Small intestine (tissue), 7 donors: ENCODE measurements at regions not wholly inside any gene's neighbourhood (a gene's known extent, or its start where the extent isn't known, plus 50 kb on each side); places are given as distances from the start of the nearest gene placed in this dataset.
A peak's percentile ranks its signal among the peaks of the same experiment; 100 is the strongest.

Source experiments
- DNase-seq, 2 donors: peaks; one replicate each; pipeline versions ENCODE4 v3.0.0 to v3.0.0-alpha.2; 2013
- FAIRE-seq: peaks from 2 replicates; lab custom pipeline; 2012; peaks lifted over from hg19 to GRCh38; lab: Jason Lieb, UNC
- H3K27ac ChIP-seq, 3 donors: one replicate each; pipeline ENCODE4 v1.5.1; 2013; ENCODE audit warnings: low read length in 2 of 3, mild to moderate bottlenecking in 2 of 3, control low read depth in 1 of 3, inconsistent platforms in 1 of 3, low read depth in 1 of 3, moderate library complexity in 1 of 3
- H3K27me3 ChIP-seq, 3 donors: one replicate each; pipeline ENCODE4 v1.6.1; 2013; ENCODE audit warnings: low read length in 3 of 3, inconsistent platforms in 1 of 3; ENCODE audit not compliant: control insufficient read depth in 3 of 3, insufficient read depth in 3 of 3
- H3K36me3 ChIP-seq, 3 donors: one replicate each; pipeline ENCODE4 v1.6.1; 2013; ENCODE audit warnings: low read length in 3 of 3, inconsistent platforms in 1 of 3, low read depth in 1 of 3, mild to moderate bottlenecking in 1 of 3, moderate library complexity in 1 of 3; ENCODE audit not compliant: control insufficient read depth in 3 of 3, insufficient read depth in 2 of 3
- H3K4me1 ChIP-seq, 3 donors: one replicate each; pipeline ENCODE4 v1.6.1; 2013; ENCODE audit warnings: low read length in 2 of 3, inconsistent platforms in 1 of 3, low read depth in 1 of 3, mild to moderate bottlenecking in 1 of 3, moderate library complexity in 1 of 3; ENCODE audit not compliant: control insufficient read depth in 3 of 3, insufficient read depth in 2 of 3
- H3K4me3 ChIP-seq, 3 donors: one replicate each; pipeline ENCODE4 v1.5.1; 2013; ENCODE audit warnings: low read length in 3 of 3, control low read depth in 1 of 3, inconsistent platforms in 1 of 3, low read depth in 1 of 3, mild to moderate bottlenecking in 1 of 3, moderate library complexity in 1 of 3
- H3K9me3 ChIP-seq, 2 donors: one replicate each; pipeline ENCODE4 v1.6.1; 2013; ENCODE audit warnings: low read depth in 1 of 2, low read length in 1 of 2; ENCODE audit not compliant: control insufficient read depth in 2 of 2, insufficient read depth in 1 of 2
- whole genome bisulfite sequencing, 3 donors: extraction: QIAGEN DNeasy Blood & Tissue Kit; methylation state at CpG; one replicate each; pipeline ENCODE4 v1.1.7; 2013; 5-methylcytosine and 5-hydroxymethylcytosine counted together
- donor health status: healthy with polysubstance abuse.
- donor health status: control.
- donor health status: control.
- donor health status: Bipolar disorder and iron deficiency.
- donor health status: healthy.

DNA sequence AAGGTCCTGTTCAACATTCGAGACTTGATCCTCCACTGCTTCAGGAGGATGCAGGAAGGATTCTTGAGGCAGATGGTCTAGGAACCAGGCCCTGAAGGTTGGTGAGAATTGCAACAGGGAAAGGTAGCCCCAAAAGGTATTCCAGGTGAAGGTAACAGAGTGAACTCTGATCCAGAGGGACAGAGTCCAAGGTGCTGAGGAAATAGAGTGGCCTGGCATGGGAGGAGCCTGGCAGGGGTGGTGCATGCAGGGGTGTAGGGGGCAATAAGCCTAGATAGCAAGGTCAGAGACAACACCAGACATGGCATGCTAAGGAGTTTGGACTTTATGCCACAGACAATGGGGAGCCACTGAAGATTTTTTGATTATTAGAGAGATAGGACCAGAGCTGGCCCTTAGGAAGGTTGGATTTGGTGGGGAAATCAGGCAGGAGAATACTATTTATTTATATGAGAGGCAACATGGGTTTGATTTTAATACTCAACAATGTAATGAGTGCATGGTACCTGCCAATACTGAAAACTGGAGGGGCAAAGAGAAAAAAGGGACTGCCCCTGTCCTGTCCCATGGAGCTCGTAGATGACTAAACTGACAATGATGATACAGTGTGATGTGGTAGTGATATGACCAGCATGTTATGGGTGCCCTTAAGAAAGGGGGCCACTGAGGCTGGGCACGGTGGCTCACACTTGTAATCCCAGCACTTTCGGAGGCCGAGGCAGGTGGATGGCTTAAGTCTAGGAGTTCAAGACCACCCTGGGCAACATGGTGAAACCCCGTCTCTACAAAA is 50.5 kb upstream of the TMED10 start:
- no peaks in the 10 kb centered on the region for H3K27me3 ChIP-seq
- H3K27ac ChIP-seq: peak overlapping the region; percentile 26 to 81 (median 39)
- peak; percentile 88 to 97 for DNase-seq
- peaks cover 12 to 60% (median 18%) of the 10 kb centered on the region in 3 donors for H3K4me1 ChIP-seq
- H3K9me3 ChIP-seq: no peaks in the 10 kb centered on the region
- FAIRE-seq: no peak
- no peaks in the 10 kb centered on the region for H3K36me3 ChIP-seq
- H3K4me3 ChIP-seq: no peak overlapping the region
- WGBS, 3 donors: 84 to 92% (median 88%) methylated on average over 6 of the region's 6 CpGs
